ENCODE measurements at regions not wholly inside any gene's neighbourhood (a gene's known extent, or its start where the extent isn't known, plus 50 kb on each side); places are given as distances from the start of the nearest gene placed in this dataset.

DNA sequence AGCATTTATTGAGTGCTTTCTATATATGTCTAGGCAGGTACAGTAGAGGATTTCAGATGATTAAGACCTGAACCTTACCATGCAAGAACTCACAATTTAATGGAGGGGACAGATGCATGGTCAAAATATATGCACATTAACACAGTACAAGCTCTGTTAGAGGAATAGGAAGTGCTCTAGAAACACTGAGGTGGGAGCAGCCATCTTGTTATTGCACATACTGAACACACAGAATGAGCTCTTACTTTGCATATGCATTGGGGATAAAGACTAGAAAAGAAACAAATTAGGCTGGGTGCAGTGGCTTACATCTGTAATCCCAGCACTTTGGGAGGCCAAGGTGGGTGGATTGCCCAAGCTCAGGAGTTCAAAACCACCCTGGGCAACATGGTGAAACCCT lies 438.3 kb downstream of the UTRN start:
- no peak for DNase-seq (ENCODE audit: low read depth in 2 of 2)

DNA sequence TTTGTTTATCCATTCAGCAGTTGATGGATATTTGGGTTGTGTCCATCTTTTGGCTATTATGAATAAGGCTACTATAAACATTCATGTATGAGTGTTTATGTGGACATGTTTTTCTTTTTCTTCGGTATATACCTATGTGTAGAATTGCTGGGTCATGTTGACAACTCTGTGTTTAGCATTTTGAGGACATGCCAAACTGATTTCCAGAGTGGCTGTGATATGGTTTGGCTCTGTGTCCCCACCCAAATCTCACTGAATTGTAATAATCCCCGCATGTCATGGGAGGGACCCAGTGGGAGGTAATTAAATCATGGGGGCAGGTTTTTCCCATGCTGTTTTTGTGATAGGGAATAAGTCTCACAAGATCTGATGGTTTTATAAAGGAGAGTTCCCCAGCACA lies 439.7 kb downstream of the UTRN start:
- DNase-seq (ENCODE audit: low read depth in 2 of 2) = no peak

DNA sequence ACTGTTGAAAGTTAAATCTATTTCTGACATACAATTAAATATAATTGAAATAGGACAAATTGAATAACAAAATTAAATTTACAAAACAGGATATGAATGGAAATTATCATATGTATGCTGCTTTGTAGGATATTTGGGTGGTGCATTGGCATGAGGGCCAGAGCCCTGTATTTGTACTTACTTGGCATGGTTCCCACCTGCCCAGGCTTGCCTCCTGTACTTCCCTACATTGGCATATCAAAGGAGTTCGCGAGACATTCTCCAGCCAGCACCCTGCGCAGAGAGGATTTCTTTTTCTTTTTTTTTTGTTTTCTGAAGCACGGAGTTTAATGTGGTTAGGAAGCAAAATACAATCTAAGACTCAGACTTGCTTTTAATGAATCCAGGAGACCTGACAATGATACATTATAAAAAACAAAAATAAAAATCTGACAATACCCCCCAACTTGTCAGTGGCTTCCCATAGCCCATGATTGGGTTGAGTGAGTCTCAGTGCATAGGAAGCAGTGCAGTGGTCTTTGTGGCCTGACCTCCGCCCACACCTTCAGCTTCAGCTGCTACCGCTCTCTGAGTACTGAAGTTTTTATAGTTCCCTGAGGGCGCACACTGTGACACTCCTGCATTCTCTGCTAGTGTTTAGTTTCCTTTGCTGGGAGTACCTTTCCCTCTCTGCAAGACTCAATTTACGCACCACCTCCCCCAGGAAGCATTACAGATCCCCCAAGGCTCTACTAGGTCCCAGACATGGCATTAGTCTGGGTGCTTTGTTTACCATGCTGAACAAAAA lies 440.8 kb downstream of the UTRN start:
- no peak for DNase-seq (ENCODE audit: low read depth in 2 of 2)

DNA sequence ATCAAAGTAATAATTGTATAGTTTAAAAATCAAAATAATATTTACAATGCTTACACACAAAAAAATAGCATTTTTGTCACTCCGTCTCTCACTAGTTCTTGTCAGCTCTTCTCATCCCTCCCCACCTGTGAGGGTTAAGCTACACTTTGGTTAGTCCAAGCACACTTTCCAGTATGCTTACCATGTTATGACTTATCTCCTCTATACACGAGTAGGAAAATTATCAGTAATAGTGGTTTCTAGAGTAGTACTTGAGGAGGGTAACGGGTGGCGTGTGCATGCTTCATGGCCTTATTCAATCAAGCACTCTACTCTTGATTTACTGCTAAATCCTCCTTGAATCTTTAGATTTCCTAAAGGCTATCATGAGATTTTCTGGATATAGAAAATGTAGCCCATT lies 443.7 kb downstream of the UTRN start:
- no peak for DNase-seq (ENCODE audit: low read depth in 2 of 2)

DNA sequence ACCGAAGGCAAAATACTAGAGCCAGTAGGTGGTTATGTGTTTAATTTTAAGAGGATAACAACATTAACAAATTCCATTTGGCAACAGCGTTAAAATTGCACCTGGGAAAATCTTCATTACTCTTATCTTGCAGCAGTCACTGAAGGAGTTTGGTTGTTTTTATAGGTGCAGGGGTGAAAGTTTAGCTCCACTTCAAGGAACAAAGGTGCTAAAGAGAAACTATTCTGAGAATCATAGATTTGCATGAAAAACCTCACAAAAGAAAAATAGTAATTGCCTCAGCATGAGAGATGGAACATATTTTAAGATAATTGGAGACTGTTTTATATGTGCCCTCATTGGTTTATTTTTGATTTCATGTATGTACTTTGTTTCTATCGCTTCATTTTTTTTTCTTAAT lies 444.4 kb downstream of the UTRN start:
- no peak for DNase-seq (ENCODE audit: low read depth in 2 of 2)

DNA sequence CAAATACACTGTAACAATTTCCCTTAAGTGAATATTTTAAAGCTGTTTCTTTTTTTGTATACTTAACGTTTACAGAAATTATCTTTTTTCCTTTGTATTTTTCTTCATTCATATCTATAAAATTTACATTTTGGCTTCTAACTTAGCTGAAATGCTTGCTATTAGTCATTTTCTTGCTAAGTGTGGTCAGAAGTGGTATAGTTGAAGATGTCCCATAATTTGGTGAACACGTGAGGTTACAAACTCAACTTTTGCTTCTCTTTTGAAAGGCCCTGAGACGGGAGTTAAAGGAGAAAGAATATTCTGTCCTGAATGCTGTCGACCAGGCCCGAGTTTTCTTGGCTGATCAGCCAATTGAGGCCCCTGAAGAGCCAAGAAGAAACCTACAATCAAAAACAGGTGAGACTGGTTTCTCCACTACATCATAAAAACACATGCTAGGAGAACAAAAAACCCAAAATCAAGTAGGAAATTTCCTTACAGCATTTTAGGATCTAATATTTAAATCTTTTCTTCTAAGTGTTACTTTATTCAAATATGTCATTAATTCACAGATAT lies 445.0 kb downstream of the UTRN start:
- no peak for DNase-seq (ENCODE audit: low read depth in 2 of 2)

DNA sequence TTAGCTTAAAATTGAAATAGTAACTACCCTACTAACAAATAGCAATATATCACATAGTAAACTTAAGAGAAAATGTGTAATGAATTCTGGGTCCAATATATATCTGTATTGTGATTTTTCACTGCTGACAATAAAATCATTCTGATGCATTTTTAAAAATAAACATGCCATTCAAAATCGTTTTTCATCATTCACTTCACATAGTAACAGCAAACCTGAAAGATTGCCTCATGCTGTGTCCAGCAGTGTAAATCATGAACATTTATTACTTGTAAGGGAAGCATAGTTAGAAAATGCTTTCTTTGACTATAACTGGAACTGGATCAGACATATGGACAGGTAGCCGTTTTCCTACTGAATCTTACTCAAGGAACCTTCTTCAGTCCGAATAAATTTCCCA lies 446.1 kb downstream of the UTRN start:
- DNase-seq (ENCODE audit: low read depth in 2 of 2) = no peak

DNA sequence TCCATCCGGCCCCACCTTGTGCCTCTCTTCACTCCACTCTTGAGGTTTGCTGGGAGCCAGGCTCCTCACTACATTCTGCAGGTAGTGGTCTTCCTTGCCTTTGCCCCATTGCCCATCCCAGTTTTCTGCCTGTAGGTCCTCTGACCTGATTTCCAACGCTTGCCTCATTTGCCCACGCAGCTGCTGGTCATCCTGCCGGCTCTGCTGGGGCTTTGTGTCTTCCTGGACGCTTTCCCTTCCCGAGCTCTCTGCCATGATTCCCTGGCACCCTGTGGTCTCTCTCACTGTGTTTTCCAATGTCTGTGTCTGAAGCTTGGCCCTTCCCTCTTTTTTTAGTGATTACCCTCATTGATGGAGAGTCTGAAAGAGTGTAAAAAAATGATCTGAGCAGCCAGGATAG lies 451.6 kb downstream of the UTRN start:
- DNase-seq (ENCODE audit: low read depth in 2 of 2) = no peak

DNA sequence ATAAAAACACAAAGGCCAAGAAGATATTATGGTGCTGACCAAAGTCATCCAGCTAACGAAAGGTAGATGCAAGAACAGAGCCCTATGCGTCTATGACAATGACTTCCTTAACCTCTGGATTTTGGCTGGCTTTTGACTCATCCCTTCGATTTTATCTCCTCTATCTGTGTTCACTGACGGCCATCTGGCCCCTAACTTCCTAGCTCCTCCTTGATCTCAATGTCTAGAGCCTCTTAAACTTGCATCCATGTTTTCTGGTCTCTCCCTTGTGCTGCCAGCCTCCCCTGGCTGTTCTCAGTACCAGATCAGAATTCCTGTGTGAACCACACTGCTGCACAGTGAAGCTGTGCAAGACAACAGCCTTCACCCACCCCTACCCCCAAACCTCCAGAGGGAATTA lies 452.9 kb downstream of the UTRN start:
- no peak for DNase-seq (ENCODE audit: low read depth in 2 of 2)

DNA sequence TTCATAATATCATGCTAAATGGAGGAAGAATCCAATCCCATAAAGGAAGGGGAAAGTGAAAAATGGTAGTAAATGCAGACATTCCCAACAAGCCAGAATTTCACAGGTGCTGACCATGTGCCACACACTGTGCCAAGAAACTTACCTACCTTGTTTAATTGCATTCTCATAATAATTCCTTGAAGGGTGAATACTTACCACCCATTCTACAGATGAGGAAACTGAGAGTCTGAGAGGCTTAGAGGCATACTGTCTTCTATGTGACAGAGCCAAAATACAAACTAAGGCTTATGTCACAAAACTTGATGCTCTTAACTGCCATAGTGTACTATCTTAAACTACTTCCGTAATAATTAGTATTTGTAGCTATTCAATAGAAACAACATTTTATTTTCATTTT lies 454.7 kb downstream of the UTRN start:
- no peak for DNase-seq (ENCODE audit: low read depth in 2 of 2)

DNA sequence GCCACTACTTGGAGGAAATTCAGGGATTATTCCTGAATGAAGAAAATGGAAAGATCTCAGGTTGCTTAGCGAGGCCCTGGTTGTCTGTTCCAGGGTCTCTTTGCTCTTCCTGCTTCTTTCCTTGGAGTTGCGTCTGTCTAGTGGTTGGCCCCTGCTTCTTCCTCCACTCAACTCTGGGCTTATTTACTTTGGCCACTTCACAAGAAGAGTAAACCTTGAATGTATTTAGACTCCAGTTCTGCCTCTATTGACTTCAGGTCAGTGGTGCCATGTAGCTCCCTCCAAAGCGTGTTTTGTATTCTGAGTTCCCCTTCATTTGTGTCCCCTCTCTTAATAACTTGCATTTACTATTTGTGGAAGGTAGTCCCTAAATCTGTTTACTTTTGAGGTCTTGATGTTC lies 456.5 kb downstream of the UTRN start:
- DNase-seq (ENCODE audit: low read depth in 2 of 2) = no peak

DNA sequence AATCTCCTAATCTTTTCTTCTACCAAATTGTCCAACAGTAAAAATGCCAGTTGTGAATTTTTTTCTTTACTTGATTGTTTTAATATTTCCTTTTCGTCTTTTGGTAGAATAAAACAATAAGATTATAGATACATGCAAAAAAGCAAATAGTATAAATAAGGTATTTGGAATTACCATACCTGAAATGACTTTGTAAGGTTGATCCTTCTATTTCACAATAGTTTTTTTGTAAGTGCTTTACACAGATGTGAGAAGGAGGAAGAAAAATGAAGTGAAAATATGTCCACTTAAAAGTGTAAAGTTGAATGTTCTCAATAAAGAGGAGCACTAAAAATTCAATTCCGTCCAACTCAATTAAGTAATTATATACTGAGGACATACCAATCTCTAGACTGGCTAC lies 457.6 kb downstream of the UTRN start:
- no peak for DNase-seq (ENCODE audit: low read depth in 2 of 2)

DNA sequence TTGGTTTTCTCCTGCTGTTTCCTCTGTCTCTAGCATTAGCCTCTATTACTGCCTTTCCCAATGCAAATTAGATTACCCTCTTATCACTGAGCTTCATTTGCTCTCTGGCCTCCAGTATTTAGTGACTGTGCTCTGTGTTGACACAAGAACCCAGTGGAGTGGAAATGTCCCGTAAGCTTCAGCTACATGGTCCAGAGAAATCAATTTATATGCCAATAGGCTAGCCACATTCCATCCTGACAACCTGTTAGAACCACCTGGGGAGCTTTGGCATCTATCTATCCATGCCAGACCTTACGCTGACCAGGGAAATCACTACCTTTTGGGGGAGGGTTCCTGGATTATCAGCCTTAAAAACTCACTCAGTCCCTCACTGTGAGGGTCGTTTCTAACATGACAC lies 459.6 kb downstream of the UTRN start:
- DNase-seq (ENCODE audit: low read depth in 2 of 2) = no peak

DNA sequence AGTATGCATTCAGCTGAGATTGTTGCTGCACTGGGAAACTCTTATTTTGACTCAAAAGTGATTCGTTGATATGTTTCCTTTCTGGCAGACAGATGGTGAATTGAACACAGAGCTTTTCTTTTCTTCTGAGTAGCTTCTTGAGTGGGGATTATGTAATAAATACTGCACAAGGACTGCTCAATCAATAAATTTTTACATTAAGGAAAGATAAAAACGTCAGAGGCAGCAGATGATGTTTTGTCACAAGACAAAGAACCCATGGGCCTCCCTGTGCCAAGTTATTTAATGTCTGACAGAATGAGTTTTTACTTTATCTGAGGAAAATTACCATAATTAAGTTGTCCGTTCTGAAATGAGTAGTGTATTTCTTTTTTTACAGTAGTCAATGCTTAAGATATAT lies 460.3 kb downstream of the UTRN start:
- DNase-seq (ENCODE audit: low read depth in 2 of 2) = no peak

DNA sequence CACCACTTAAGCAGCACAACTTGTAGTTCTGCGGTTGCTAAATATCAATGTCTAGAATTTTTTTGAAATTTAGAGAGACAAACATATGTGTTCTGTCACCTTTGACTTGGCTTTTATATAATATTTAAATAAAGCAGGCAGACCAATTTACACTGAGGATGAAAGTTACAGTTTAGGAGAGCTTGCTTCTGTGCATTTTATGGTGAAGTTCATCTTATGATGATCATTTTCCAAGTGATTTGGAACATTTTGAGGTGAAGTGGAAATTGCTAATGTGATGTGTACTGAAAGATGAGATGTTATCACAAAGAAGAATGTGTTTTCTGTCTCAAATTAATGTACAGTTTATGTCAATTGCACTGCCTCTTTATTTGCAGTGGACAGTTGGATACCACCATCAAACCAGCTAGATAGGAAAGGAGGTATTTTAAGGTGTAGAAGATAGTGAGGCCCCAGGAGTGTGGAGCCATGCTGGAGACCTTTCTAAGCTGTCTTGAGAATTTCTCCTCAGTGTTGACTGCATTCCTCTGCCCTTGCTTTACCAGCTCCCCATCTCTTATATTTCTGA lies 461.9 kb downstream of the UTRN start:
- DNase-seq (ENCODE audit: low read depth in 2 of 2) = no peak

DNA sequence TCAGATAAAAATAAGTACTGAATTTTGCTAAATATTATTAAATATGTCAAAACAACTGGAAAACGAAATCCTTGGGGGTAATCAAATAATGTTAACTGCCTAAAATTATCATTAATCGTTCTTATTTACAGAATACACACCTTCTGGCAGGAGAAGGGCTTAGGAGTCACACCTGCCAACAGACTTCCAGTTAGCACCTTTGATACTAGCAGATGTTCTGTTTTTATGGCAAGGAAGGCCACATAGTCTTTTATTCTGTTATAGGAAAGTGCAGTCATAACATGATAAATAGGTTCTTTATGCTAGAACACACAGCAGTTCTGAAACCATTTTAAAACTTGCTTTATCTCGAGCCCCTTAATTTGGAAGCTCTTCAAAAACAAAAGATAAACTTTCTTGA lies 464.1 kb downstream of the UTRN start:
- DNase-seq (ENCODE audit: low read depth in 2 of 2) = no peak

DNA sequence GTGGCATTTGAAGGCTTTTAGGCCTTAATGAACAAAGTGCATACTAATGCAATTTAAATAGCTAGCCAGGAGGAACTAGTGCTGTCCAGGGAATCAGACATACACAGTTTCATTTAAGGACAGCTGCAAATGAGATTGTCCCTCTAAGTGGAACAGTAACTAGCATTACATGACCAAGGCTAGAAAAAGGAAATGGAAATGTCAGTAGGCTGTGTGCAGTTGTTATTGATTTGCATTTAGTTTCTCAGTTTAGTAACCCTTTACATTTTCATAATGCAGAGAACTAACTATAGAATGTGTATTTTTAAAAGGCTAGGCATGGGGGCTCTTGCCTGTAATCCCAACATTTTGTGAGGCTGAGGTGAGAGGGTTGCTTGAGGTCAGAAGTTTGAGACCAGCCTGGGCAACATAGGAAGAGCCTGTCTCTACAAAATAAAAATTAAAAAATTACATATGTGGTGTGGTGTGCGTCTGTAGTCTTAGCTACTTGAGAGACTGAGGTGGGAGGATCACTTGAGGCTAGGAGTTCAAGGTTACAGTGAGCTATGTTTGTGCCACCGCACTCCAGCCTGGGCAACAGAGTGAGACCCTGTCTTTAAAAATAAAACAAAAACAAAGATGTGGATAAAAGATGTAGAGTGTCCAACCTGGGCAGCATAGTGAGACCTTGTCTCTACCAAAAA lies 468.0 kb downstream of the UTRN start:
- DNase-seq (ENCODE audit: low read depth in 2 of 2) = no peak

DNA sequence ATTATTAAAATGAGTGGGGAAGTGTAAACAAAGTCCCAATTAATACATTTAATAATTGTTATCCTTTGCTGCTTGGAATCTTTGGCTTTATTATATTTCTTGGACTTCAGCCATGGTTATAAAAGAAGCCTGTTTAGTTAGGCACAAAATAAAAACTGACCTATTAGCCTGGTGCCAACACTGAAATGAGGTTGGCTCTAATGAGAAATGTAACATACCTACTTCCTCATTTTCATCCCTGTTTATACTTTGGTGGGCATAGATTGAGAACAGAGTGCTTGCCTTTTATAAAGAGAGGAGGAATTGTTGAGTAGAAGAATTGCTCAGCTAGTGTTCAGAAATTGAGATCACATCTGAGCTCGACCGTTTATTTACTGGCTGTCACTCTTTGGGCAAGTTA lies 471.3 kb downstream of the UTRN start:
- no peak for DNase-seq (ENCODE audit: low read depth in 2 of 2)

DNA sequence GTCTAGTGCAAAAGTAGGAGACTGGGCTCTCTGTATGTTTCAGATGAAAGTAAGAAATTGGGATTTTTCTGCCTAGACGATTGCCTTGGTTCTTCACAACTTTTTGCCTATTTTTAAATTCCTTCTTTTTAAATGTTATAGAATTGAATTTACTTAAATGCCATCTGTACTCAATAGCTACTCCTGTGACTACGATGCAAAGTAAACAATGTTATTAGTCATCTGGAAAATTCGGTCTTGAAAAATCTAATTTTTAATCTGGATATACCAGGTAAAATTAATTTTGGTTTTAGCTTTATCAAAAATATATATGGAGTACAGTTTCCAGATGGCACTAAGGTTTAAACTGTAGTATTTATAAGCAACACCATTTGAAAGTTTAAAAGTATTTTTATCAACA lies 472.2 kb downstream of the UTRN start:
- no peak for DNase-seq (ENCODE audit: low read depth in 2 of 2)

DNA sequence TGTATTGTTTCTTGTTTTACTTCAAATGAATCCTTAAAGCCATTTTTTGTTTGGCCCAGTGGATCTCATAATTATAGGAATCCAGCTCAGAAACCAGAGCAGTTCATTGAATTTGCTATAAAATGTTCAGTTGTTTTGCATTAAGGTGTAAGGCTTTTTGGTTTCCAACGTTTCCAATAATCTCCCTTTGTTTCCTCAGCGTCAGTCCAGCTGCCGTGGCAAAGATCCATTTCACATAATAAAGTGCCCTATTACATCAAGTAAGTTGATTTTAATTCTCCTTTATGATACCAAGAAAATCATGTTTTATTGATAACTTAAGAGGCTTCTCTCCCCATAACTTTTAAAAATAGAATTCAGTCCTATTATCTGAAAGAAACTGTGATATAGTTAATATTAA lies 472.6 kb downstream of the UTRN start:
- DNase-seq (ENCODE audit: low read depth in 2 of 2) = no peak

DNA sequence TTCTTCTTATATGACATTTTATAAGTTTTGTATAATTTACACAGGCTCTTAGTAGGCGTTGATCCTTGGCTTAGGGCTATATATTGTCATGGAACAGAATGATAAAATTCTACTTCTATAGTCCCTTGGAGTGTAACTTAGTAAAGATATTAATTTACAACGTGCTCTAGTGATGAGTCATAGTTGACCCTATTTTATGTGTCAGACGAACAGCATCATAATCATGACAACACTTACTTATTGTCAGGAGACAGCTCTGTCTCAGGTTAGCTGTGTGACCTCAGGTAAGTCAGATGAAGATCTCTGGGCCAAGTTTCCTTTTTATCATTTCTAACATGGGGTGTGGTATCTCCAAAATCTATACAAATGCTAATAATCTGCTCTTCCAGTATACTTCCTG lies 473.5 kb downstream of the UTRN start:
- no peak for DNase-seq (ENCODE audit: low read depth in 2 of 2)

DNA sequence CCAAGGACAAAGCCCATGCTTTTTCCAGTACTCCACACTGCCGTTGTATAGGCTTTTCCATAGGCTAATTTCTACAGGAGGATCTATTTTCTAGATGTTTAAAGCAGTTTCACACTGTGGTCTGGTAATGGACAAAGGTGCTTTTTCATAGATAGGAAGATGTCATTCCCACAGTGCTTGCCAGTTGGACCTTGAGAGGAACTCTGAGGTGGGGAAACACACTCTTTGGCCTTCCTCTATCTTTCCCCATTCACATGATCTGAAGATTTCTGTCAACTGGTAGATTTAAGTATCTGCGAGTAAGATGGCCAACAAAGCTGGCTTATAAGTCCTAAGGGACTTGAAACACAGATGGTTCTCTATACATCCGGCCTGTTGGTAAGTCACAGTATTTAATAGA lies 477.3 kb downstream of the UTRN start:
- DNase-seq (ENCODE audit: low read depth in 2 of 2) = no peak

DNA sequence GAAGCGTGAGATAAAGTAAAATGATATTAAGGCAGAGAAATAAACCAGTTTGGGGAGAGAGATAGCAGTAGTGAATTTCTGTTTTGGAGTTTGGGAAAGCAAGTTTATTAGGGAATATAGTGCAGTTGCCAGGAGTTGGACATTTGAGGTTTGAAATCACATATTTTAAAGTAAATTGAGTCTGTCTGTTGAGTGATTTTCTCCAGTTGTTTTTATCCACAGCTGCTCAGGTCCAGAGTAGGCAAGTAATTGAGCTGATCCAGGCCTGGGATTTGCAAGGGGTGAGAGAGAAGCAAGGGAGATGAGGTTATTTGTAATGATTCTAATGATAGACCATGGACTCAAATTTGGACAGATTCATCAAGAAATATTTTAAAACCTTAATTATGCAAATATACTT lies 481.9 kb downstream of the UTRN start:
- no peak for DNase-seq (ENCODE audit: low read depth in 2 of 2)
